Left kidney (tissue), 1 donor: ENCODE measurements at regions not wholly inside any gene's neighbourhood (a gene's known extent, or its start where the extent isn't known, plus 50 kb on each side); places are given as distances from the start of the nearest gene placed in this dataset.
"Not testable (repeated sequence)": the region's sequence is repeated elsewhere in the genome, so short reads cannot be mapped to it uniquely, and the experiment has no call there.

ENCODE experiments used
- DNase-seq: peaks from one replicate; pipeline ENCODE4 v3.0.0-alpha.2; 2013

GRCh38 chr1:170376801-170377385 lies 155.1 kb upstream of the GORAB start:
- DNase-seq, result no peak

GRCh38 chr1:170377440-170377839 lies 154.5 kb upstream of the GORAB start:
- DNase-seq, result no peak

GRCh38 chr1:170377896-170378634 lies 153.9 kb upstream of the GORAB start:
- no peak for DNase-seq

- DNase-seq, result no peak
Measured at GRCh38 chr1:170385750-170386149, 146.2 kb upstream of the GORAB start.

GRCh38 chr1:170388489-170388888 lies 143.5 kb upstream of the GORAB start:
- no peak for DNase-seq

GRCh38 chr1:170395149-170395548 lies 136.8 kb upstream of the GORAB start:
- no peak for DNase-seq

GRCh38 chr1:170397061-170397460 lies 134.9 kb upstream of the GORAB start:
- DNase-seq, result no peak

GRCh38 chr1:170402476-170403311 lies 129.3 kb upstream of the GORAB start:
- DNase-seq, result no peak

- DNase-seq, result no peak
Measured at GRCh38 chr1:170407138-170407537, 124.8 kb upstream of the GORAB start.

GRCh38 chr1:170407581-170407980 lies 124.4 kb upstream of the GORAB start:
- DNase-seq, result no peak

- no peak for DNase-seq
Measured at GRCh38 chr1:170410401-170411166, 121.4 kb upstream of the GORAB start.

- DNase-seq, result peak; percentile 10
Measured at GRCh38 chr1:170414989-170415709, 116.8 kb upstream of the GORAB start.

- peak; percentile 4 for DNase-seq
Measured at GRCh38 chr1:170415710-170416372, 116.1 kb upstream of the GORAB start.

GRCh38 chr1:170424346-170424745 lies 107.6 kb upstream of the GORAB start:
- no peak for DNase-seq

GRCh38 chr1:170426596-170426995 lies 105.4 kb upstream of the GORAB start:
- DNase-seq, result no peak

GRCh38 chr1:170427002-170427401 lies 105.0 kb upstream of the GORAB start:
- DNase-seq, result not testable (repeated sequence)

GRCh38 chr1:170436928-170437327 lies 95.0 kb upstream of the GORAB start:
- no peak for DNase-seq

GRCh38 chr1:170445096-170445495 lies 86.9 kb upstream of the GORAB start:
- no peak for DNase-seq

GRCh38 chr1:170448661-170449158 lies 83.3 kb upstream of the GORAB start:
- DNase-seq, result no peak

- not testable (repeated sequence) for DNase-seq
Measured at GRCh38 chr1:170457325-170458050, 74.5 kb upstream of the GORAB start.
